GM23338 (cell line): ENCODE measurements at regions not wholly inside any gene's neighbourhood (a gene's known extent, or its start where the extent isn't known, plus 50 kb on each side); places are given as distances from the start of the nearest gene placed in this dataset.

ENCODE experiments used
- EZH2 ChIP-seq: fragments of 200-600 bp; sonication (generic); IDR thresholded peaks from one replicate; pipeline ENCODE4 v1.8.0; 2017; ENCODE audit warnings: antibody characterized with exemption, mild to moderate bottlenecking, low read depth; ENCODE audit not compliant: unreplicated experiment
- EZH2phosphoT487 ChIP-seq: fragments of 200-600 bp; sonication (generic); IDR thresholded peaks from one replicate; pipeline ENCODE4 v1.8.1; 2018; ENCODE audit warnings: antibody characterized with exemption; ENCODE audit not compliant: unreplicated experiment
- JUNB ChIP-seq: IDR thresholded peaks from one replicate; pipeline ENCODE4 v1.6.1; 2016; ENCODE audit warnings: antibody characterized with exemption; ENCODE audit not compliant: unreplicated experiment
- NANOG ChIP-seq: IDR thresholded peaks from 2 replicates; pipeline ENCODE4 v1.6.1; 2016; ENCODE audit warnings: antibody characterized with exemption, borderline replicate concordance
- POLR2AphosphoS5 ChIP-seq: IDR thresholded peaks from 2 replicates; pipeline ENCODE4 v1.6.1; 2016; ENCODE audit warnings: antibody characterized with exemption, low read depth
- STAT1 ChIP-seq: IDR thresholded peaks from one replicate; pipeline ENCODE4 v1.6.1; 2016; ENCODE audit warnings: antibody characterized with exemption; ENCODE audit not compliant: unreplicated experiment
- ZNF114 ChIP-seq: fragments of 250-450 bp; sonication (Bioruptor Pico); IDR thresholded peaks from 2 replicates; pipeline ENCODE4 v1.5.0; 2020; ENCODE audit warnings: mild to moderate bottlenecking, moderate library complexity
- TF ChIP-seq, protein P1 (sequence below): fragments of 250-450 bp; sonication (Bioruptor Pico); IDR thresholded peaks from 2 replicates; pipeline ENCODE4 v1.5.0; 2020; ENCODE audit warnings: mild to moderate bottlenecking, moderate library complexity
- TF ChIP-seq, protein P2 (sequence below), 2 experiments: fragments of 200-600 bp in 1 of 2; sonication (generic) in 1 of 2; conservative IDR thresholded peaks; 2 replicates each; pipeline versions ENCODE4 v1.5.1 to v1.6.1; 2016 to 2017; ENCODE audit warnings: antibody characterized with exemption in 2 of 2, low read depth in 2 of 2, mild to moderate bottlenecking in 2 of 2, moderate library complexity in 1 of 2
- TF ChIP-seq, protein P3 (sequence below): IDR thresholded peaks from 2 replicates; pipeline ENCODE4 v1.6.1; 2016; ENCODE audit warnings: antibody characterized with exemption

DNA sequence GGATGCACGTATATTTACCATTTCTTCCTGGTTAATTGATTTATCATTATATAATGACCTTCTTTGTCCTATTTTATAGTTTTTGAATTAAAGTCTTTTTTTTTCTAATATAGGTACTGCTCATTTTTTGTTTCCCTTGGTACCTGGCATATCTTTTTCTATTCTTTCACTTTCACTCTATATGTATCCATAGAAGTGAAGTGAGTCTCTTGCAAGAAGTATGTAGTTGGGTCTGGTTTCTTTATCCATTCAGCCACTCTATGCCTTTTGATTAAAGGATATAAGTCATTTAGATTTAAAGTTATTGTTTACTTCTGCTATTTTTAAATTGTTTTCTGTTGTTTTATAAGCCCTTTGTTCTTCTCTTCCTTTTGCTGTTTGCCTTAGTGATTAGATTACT is 194.3 kb upstream of the SLITRK6 start (continued):
- TF ChIP-seq, protein P1, sequence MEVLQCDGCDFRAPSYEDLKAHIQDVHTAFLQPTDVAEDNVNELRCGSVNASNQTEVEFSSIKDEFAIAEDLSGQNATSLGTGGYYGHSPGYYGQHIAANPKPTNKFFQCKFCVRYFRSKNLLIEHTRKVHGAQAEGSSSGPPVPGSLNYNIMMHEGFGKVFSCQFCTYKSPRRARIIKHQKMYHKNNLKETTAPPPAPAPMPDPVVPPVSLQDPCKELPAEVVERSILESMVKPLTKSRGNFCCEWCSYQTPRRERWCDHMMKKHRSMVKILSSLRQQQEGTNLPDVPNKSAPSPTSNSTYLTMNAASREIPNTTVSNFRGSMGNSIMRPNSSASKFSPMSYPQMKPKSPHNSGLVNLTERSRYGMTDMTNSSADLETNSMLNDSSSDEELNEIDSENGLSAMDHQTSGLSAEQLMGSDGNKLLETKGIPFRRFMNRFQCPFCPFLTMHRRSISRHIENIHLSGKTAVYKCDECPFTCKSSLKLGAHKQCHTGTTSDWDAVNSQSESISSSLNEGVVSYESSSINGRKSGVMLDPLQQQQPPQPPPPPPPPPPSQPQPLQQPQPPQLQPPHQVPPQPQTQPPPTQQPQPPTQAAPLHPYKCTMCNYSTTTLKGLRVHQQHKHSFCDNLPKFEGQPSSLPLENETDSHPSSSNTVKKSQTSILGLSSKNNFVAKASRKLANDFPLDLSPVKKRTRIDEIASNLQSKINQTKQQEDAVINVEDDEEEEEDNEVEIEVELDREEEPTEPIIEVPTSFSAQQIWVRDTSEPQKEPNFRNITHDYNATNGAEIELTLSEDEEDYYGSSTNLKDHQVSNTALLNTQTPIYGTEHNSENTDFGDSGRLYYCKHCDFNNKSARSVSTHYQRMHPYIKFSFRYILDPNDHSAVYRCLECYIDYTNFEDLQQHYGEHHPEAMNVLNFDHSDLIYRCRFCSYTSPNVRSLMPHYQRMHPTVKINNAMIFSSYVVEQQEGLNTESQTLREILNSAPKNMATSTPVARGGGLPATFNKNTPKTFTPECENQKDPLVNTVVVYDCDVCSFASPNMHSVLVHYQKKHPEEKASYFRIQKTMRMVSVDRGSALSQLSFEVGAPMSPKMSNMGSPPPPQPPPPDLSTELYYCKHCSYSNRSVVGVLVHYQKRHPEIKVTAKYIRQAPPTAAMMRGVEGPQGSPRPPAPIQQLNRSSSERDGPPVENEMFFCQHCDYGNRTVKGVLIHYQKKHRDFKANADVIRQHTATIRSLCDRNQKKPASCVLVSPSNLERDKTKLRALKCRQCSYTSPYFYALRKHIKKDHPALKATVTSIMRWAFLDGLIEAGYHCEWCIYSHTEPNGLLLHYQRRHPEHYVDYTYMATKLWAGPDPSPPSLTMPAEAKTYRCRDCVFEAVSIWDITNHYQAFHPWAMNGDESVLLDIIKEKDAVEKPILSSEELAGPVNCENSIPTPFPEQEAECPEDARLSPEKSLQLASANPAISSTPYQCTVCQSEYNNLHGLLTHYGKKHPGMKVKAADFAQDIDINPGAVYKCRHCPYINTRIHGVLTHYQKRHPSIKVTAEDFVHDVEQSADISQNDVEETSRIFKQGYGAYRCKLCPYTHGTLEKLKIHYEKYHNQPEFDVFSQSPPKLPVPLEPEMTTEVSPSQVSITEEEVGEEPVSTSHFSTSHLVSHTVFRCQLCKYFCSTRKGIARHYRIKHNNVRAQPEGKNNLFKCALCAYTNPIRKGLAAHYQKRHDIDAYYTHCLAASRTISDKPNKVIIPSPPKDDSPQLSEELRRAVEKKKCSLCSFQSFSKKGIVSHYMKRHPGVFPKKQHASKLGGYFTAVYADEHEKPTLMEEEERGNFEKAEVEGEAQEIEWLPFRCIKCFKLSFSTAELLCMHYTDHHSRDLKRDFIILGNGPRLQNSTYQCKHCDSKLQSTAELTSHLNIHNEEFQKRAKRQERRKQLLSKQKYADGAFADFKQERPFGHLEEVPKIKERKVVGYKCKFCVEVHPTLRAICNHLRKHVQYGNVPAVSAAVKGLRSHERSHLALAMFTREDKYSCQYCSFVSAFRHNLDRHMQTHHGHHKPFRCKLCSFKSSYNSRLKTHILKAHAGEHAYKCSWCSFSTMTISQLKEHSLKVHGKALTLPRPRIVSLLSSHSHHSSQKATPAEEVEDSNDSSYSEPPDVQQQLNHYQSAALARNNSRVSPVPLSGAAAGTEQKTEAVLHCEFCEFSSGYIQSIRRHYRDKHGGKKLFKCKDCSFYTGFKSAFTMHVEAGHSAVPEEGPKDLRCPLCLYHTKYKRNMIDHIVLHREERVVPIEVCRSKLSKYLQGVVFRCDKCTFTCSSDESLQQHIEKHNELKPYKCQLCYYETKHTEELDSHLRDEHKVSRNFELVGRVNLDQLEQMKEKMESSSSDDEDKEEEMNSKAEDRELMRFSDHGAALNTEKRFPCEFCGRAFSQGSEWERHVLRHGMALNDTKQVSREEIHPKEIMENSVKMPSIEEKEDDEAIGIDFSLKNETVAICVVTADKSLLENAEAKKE (CRISPR knock-in tag) = no peak
- TF ChIP-seq EZH2 (no peak), ZNF114 (CRISPR knock-in tag) (no peak), NANOG (no peak), POLR2AphosphoS5 (no peak), EZH2phosphoT487 (no peak), JUNB (no peak), STAT1 (no peak)
- TF ChIP-seq, protein P2, sequence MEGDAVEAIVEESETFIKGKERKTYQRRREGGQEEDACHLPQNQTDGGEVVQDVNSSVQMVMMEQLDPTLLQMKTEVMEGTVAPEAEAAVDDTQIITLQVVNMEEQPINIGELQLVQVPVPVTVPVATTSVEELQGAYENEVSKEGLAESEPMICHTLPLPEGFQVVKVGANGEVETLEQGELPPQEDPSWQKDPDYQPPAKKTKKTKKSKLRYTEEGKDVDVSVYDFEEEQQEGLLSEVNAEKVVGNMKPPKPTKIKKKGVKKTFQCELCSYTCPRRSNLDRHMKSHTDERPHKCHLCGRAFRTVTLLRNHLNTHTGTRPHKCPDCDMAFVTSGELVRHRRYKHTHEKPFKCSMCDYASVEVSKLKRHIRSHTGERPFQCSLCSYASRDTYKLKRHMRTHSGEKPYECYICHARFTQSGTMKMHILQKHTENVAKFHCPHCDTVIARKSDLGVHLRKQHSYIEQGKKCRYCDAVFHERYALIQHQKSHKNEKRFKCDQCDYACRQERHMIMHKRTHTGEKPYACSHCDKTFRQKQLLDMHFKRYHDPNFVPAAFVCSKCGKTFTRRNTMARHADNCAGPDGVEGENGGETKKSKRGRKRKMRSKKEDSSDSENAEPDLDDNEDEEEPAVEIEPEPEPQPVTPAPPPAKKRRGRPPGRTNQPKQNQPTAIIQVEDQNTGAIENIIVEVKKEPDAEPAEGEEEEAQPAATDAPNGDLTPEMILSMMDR (conservative IDR thresholded peaks at IDR 0.05; ENCODE audit: low read depth in 2 of 2) = no peak
- TF ChIP-seq, protein P3, sequence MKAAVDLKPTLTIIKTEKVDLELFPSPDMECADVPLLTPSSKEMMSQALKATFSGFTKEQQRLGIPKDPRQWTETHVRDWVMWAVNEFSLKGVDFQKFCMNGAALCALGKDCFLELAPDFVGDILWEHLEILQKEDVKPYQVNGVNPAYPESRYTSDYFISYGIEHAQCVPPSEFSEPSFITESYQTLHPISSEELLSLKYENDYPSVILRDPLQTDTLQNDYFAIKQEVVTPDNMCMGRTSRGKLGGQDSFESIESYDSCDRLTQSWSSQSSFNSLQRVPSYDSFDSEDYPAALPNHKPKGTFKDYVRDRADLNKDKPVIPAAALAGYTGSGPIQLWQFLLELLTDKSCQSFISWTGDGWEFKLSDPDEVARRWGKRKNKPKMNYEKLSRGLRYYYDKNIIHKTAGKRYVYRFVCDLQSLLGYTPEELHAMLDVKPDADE = no peak
